Naive B cell (primary cell): ENCODE measurements at regions not wholly inside any gene's neighbourhood (a gene's known extent, or its start where the extent isn't known, plus 50 kb on each side); places are given as distances from the start of the nearest gene placed in this dataset.
"Not testable (repeated sequence)": the region's sequence is repeated elsewhere in the genome, so short reads cannot be mapped to it uniquely, and the experiment has no call there.

Experiments
- ATAC-seq, 2 donors: fragments of 150-1000 bp; cut with Tn5 transposase; 2 replicates each; pipeline ENCODE4 v1.10.0; 2021; ENCODE audit warnings: low read depth in 2 of 2, mild to moderate bottlenecking in 2 of 2, moderate library complexity in 2 of 2
- DNase-seq: peaks from one replicate; pipeline ENCODE4 v3.0.0; 2022
- H3K27ac Mint-ChIP-seq, 6 donors: one replicate each; pipeline ENCODE4 v1.8.0; 2020 to 2022; ENCODE audit warnings: mild to moderate bottlenecking in 6 of 6, mixed read lengths in 6 of 6, moderate library complexity in 5 of 6, inconsistent platforms in 2 of 6
- H3K27me3 Mint-ChIP-seq, 3 donors: one replicate each; pipeline ENCODE4 v1.8.0; 2021 to 2022; ENCODE audit warnings: mixed read lengths in 3 of 3, mild to moderate bottlenecking in 1 of 3
- H3K36me3 Mint-ChIP-seq, 2 donors: one replicate each; pipeline ENCODE4 v1.8.0; 2020 to 2022; ENCODE audit warnings: mixed read lengths in 2 of 2, inconsistent platforms in 1 of 2, mild to moderate bottlenecking in 1 of 2
- H3K4me1 Mint-ChIP-seq, 3 donors: one replicate each; pipeline ENCODE4 v1.8.0; 2020 to 2022; ENCODE audit warnings: mixed read lengths in 3 of 3, inconsistent platforms in 1 of 3, mild to moderate bottlenecking in 1 of 3, moderate library complexity in 1 of 3
- H3K4me3 Mint-ChIP-seq, 8 donors: one replicate each; pipeline ENCODE4 v1.8.0; 2020 to 2022; ENCODE audit warnings: mild to moderate bottlenecking in 8 of 8, mixed read lengths in 8 of 8, moderate library complexity in 8 of 8, inconsistent platforms in 2 of 8
- H3K9me3 Mint-ChIP-seq, 7 donors: one replicate each; pipeline ENCODE4 v1.8.0; 2020 to 2022; ENCODE audit warnings: mixed read lengths in 7 of 7, mild to moderate bottlenecking in 5 of 7, inconsistent platforms in 2 of 7, moderate library complexity in 1 of 7

- no peak overlapping the region for H3K4me3 Mint-ChIP-seq
- no peak for DNase-seq
- H3K4me1 Mint-ChIP-seq: no peaks in the 10 kb centered on the region
- no peak overlapping the region for H3K27ac Mint-ChIP-seq
- peaks cover 0 to 6% (median 0%) of the 10 kb centered on the region in 7 donors for H3K9me3 Mint-ChIP-seq
- H3K36me3 Mint-ChIP-seq: no peaks in the 10 kb centered on the region
- no peak for ATAC-seq
- no peaks in the 10 kb centered on the region for H3K27me3 Mint-ChIP-seq
These were observed 148.1 kb downstream of the PCDH7 start for GRCh38 chr4:30868111-30868895.

- not testable (repeated sequence) for H3K36me3 Mint-ChIP-seq, DNase-seq, H3K9me3 Mint-ChIP-seq, H3K27me3 Mint-ChIP-seq, H3K27ac Mint-ChIP-seq, H3K4me1 Mint-ChIP-seq, ATAC-seq, H3K4me3 Mint-ChIP-seq
These were observed 149.2 kb downstream of the PCDH7 start for GRCh38 chr4:30869387-30869786.

DNA sequence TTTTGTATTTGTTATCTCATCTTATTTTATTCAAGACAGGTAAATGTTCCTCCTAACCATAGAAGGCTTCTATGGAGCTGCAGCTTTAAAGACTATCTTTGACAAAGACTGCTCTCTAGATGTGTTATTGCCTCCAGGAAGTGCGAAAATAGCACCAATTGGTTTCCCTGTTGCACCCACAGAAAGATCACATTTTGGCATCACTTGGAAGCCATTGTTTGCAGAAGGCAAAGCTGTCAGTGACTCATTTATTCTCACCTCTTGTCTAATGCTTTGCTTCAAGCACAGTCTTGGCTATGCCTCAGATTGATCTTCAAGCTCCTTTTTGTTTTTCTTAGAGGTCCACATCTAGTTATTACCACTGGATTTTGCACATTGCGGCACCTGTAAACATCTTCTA, 150.3 kb downstream of the PCDH7 start:
- Mint-ChIP-seq H3K27me3 (no peaks in the 10 kb centered on the region), H3K4me3 (no peak overlapping the region), H3K4me1 (no peaks in the 10 kb centered on the region), H3K9me3 (peaks cover 0 to 6% (median 0%) of the 10 kb centered on the region in 7 donors), H3K27ac (no peak overlapping the region), H3K36me3 (no peaks in the 10 kb centered on the region)
- no peak for ATAC-seq
- DNase-seq: no peak

DNA sequence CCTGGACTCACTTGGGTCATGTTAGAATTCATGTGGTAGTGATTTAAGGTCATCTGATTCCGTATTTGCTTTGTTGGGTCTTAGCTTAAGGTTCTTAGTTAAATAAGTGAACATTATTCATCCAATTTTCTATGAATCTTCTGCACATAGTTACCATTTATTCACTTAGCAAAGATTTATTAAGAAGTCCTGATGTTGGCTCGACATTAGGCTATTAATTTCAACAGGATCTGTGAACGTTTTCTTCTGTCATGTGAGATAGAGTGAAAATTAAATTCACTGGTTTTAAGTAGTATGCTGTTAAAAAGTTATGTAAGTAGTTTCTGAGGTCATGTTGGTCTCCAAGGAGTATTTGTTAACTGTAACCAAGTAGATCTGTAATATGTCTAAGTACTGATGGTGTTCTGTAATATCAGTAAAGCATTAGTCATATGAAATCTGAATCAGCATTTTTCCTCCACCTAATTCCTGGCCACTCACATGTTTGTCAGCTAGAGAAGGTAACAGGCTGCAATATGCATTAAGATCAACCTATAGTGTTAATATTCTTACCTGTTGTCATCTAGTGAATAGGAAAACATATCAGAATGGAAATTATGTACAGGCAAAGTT, 155.6 kb downstream of the PCDH7 start:
- DNase-seq (no peak), ATAC-seq (no peak)
- H3K4me3 Mint-ChIP-seq: no peak overlapping the region
- H3K27ac Mint-ChIP-seq: peak overlapping the region in 1 of 6 donors; percentile 35
- no peaks in the 10 kb centered on the region for H3K4me1 Mint-ChIP-seq
- H3K27me3 Mint-ChIP-seq: no peaks in the 10 kb centered on the region
- H3K36me3 Mint-ChIP-seq: no peaks in the 10 kb centered on the region
- H3K9me3 Mint-ChIP-seq: peaks cover 0 to 6% (median 0%) of the 10 kb centered on the region in 7 donors

GRCh38 chr4:30879855-30880598, 159.9 kb downstream of the PCDH7 start:
- ATAC-seq (no peak), DNase-seq (no peak)
- Mint-ChIP-seq H3K4me1 (no peaks in the 10 kb centered on the region), H3K27ac (no peak overlapping the region), H3K27me3 (no peaks in the 10 kb centered on the region), H3K9me3 (peaks cover 0 to 9% (median 4%) of the 10 kb centered on the region in 7 donors), H3K36me3 (no peaks in the 10 kb centered on the region), H3K4me3 (no peak overlapping the region)

GRCh38 chr4:30881985-30882384, 161.8 kb downstream of the PCDH7 start:
- ATAC-seq (no peak), DNase-seq (no peak)
- H3K27ac Mint-ChIP-seq: no peak overlapping the region
- no peaks in the 10 kb centered on the region for H3K4me1 Mint-ChIP-seq
- peaks cover 0 to 13% (median 4%) of the 10 kb centered on the region in 7 donors for H3K9me3 Mint-ChIP-seq
- H3K4me3 Mint-ChIP-seq: no peak overlapping the region
- no peaks in the 10 kb centered on the region for H3K27me3 Mint-ChIP-seq
- H3K36me3 Mint-ChIP-seq: no peaks in the 10 kb centered on the region

DNA sequence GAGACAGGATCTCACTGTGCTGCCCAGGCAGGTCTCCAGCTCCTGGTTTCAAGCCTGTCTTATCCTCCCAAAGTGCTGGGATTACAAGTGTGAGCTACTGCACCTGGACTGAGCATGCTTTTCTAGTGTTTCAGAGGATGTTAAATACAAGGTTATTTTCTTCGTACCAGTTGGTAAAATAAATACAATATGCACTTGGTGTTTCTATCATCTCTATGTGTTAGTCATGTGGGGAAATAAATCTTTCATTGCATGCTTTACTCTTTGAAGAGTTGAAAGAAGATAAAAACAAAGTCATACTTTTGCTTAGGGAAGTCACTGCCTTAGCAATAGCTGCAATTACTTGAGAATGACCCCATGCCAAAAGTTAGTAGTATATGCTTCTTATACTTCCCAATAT, 162.3 kb downstream of the PCDH7 start:
- no peak for DNase-seq
- Mint-ChIP-seq H3K27me3 (no peaks in the 10 kb centered on the region), H3K27ac (no peak overlapping the region), H3K4me3 (no peak overlapping the region), H3K9me3 (peaks cover 0 to 13% (median 4%) of the 10 kb centered on the region in 7 donors), H3K36me3 (no peaks in the 10 kb centered on the region), H3K4me1 (no peaks in the 10 kb centered on the region)
- ATAC-seq: no peak

- no peaks in the 10 kb centered on the region for H3K27me3 Mint-ChIP-seq
- DNase-seq: no peak
- no peak overlapping the region for H3K27ac Mint-ChIP-seq
- no peaks in the 10 kb centered on the region for H3K36me3 Mint-ChIP-seq
- no peak overlapping the region for H3K4me3 Mint-ChIP-seq
- no peaks in the 10 kb centered on the region for H3K4me1 Mint-ChIP-seq
- ATAC-seq: no peak
- peaks cover 0 to 10% (median 4%) of the 10 kb centered on the region in 7 donors for H3K9me3 Mint-ChIP-seq
These were observed 163.0 kb downstream of the PCDH7 start for GRCh38 chr4:30882995-30883675.

- DNase-seq: no peak
- H3K4me1 Mint-ChIP-seq: no peaks in the 10 kb centered on the region
- no peak for ATAC-seq
- no peaks in the 10 kb centered on the region for H3K36me3 Mint-ChIP-seq
- H3K27me3 Mint-ChIP-seq: no peaks in the 10 kb centered on the region
- no peak overlapping the region for H3K4me3 Mint-ChIP-seq
- H3K9me3 Mint-ChIP-seq: peaks cover 0 to 7% (median 2%) of the 10 kb centered on the region in 7 donors
- no peak overlapping the region for H3K27ac Mint-ChIP-seq
These were observed 181.6 kb downstream of the PCDH7 start for GRCh38 chr4:30901461-30902451.

DNA sequence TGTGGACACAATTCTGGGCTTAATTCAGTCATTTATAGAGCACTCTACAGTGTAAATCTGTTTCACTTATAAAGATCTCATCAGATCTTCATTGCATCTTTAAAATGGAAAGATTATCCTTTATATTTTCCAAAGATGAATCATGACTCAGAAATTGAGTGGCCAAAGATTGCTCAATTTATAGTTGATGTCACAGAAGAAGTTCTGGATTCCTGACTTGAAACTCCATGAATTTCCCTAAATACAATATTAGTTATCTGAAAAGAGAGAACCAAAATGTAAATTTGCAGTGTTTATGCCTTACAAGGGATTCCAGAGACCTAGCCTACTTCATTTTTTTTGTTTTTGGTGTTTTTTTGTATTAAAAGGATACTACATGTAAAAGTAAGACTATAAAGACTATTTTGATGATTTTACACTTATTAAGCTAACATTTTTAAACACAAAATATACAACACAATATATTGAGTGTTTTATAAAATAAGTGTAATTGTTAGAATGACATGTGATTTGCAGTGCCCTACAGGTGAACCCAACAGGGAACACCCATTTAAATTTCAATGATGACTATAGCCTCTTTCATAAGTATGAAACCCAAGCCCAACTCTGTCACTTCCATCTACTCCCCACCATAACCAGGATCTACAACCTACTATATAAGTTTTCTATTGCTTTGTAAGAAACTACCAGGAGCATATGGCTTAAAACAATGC, 183.5 kb downstream of the PCDH7 start:
- Mint-ChIP-seq H3K9me3 (peaks cover 0 to 9% (median 2%) of the 10 kb centered on the region in 7 donors), H3K4me1 (no peaks in the 10 kb centered on the region), H3K36me3 (no peaks in the 10 kb centered on the region), H3K27ac (no peak overlapping the region), H3K4me3 (no peak overlapping the region), H3K27me3 (no peaks in the 10 kb centered on the region)
- DNase-seq (no peak), ATAC-seq (no peak)

DNA sequence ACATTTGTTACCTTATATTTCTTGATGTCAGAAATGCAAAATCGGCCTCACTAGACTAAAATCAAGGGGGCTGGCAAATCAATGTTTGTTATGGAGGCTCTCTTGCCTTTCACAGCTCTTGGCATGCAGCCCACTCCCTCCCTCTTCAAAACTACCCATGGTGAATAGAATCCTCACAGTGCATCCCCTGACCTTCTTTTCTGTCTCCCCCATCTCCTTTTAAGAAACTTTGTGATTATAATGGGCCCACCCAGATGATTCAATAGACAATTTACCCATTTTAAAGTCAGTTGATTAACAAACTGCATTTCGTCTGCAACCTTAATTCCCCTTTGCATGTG, 184.0 kb downstream of the PCDH7 start:
- ATAC-seq (no peak), DNase-seq (no peak)
- peaks cover 0 to 9% (median 2%) of the 10 kb centered on the region in 7 donors for H3K9me3 Mint-ChIP-seq
- H3K4me3 Mint-ChIP-seq: no peak overlapping the region
- H3K36me3 Mint-ChIP-seq: no peaks in the 10 kb centered on the region
- H3K4me1 Mint-ChIP-seq: no peaks in the 10 kb centered on the region
- H3K27me3 Mint-ChIP-seq: no peaks in the 10 kb centered on the region
- H3K27ac Mint-ChIP-seq: no peak overlapping the region

- H3K27ac Mint-ChIP-seq: no peak overlapping the region
- no peak for DNase-seq
- peaks cover 0 to 8% (median 2%) of the 10 kb centered on the region in 7 donors for H3K9me3 Mint-ChIP-seq
- no peaks in the 10 kb centered on the region for H3K27me3 Mint-ChIP-seq
- no peaks in the 10 kb centered on the region for H3K4me1 Mint-ChIP-seq
- no peak overlapping the region for H3K4me3 Mint-ChIP-seq
- no peaks in the 10 kb centered on the region for H3K36me3 Mint-ChIP-seq
- ATAC-seq: no peak
These were observed 184.4 kb downstream of the PCDH7 start for GRCh38 chr4:30904588-30904987.
